ENCODE measurements at regions not wholly inside any gene's neighbourhood (a gene's known extent, or its start where the extent isn't known, plus 50 kb on each side); places are given as distances from the start of the nearest gene placed in this dataset.

- no peaks in the 10 kb centered on the region for H3K9me3 ChIP-seq (ENCODE audit: control insufficient read depth in 1 of 2, insufficient read depth in 1 of 2, low read depth in 1 of 2, low read length in 2 of 2)
- H3K27me3 ChIP-seq (ENCODE audit: insufficient read depth, low read length): no peaks in the 10 kb centered on the region
- no peaks in the 10 kb centered on the region for H3K9me2 ChIP-seq (ENCODE audit: insufficient read depth)
- ChIA-PET RAD21 (ENCODE audit: low non-redundant PET in 1 of 2, low total read pairs in 2 of 2, uncharacterized antibody in 2 of 2, unreplicated experiment in 2 of 2) (no interaction called here), POLR2A (no interaction called here), CTCF (no interaction called here)
- DNase-seq (ENCODE audit: low read depth, low spot score) (no peak), ATAC-seq (no peak)
- no peak overlapping the region for H3K4me3 ChIP-seq (replicated peaks in 1 of 2; ENCODE audit: low read depth in 1 of 2, low read length in 2 of 2)
- no peak overlapping the region for H3K9ac ChIP-seq (ENCODE audit: low read length)
- BruUV-seq (replicated peaks): no TSS peak
- TF ChIP-seq EGR1 (IDR thresholded peaks at IDR 0.05; ENCODE audit: low read depth) (no peak), EZH2 (IDR thresholded peaks at IDR 0.05) (no peak), CTCF (IDR thresholded peaks at IDR 0.05 in 2 of 3, conservative IDR thresholded peaks at IDR 0.05 in 1 of 3; ENCODE audit: borderline replicate concordance in 1 of 3, insufficient read depth in 1 of 3, low read depth in 2 of 3, low read length in 2 of 3) (no peak), POLR2AphosphoS5 (IDR thresholded peaks at IDR 0.05; ENCODE audit: low read depth, low read length) (no peak), MAX (IDR thresholded peaks at IDR 0.05) (no peak), ELF1 (IDR thresholded peaks at IDR 0.05; ENCODE audit: borderline replicate concordance, low read depth) (no peak)
- intact Hi-C loops (cut with micrococcal nuclease): no loop called here
- no peak overlapping the region for H3K27ac ChIP-seq (ENCODE audit: low read depth, low read length)
- no peaks in the 10 kb centered on the region for H3K4me1 ChIP-seq (ENCODE audit: control insufficient read depth in 1 of 2, insufficient read depth in 2 of 2, low read length in 2 of 2)
- H4K20me1 ChIP-seq (ENCODE audit: insufficient read depth): no peaks in the 10 kb centered on the region
- no peak overlapping the region for H2AFZ ChIP-seq (ENCODE audit: low read depth, low read length, poor library complexity, severe bottlenecking)
- H3K4me2 ChIP-seq (ENCODE audit: low read length): no peak overlapping the region
- H3K36me3 ChIP-seq (ENCODE audit: control insufficient read depth in 1 of 2, insufficient read depth in 2 of 2, low read length in 2 of 2): no peaks in the 10 kb centered on the region
- no peaks in the 10 kb centered on the region for H3K79me2 ChIP-seq (ENCODE audit: insufficient read depth, low read length)
Observed at GRCh38 chr13:73578251-73578875, 519.6 kb downstream of the KLF5 start.

- intact Hi-C loops (cut with micrococcal nuclease): no loop called here
- POLR2A ChIA-PET: no interaction called here
Observed at GRCh38 chr13:73576291-73576690, 517.5 kb downstream of the KLF5 start.

More at GRCh38 chr13:73576291-73576690, 517.5 kb downstream of the KLF5 start:
- BruUV-seq (replicated peaks): no TSS peak
- H4K20me1 ChIP-seq (ENCODE audit: insufficient read depth): no peaks in the 10 kb centered on the region
- no peak for TF ChIP-seq YY1 (IDR thresholded peaks at IDR 0.05; ENCODE audit: extremely low read depth, insufficient replicate concordance, low read depth, low read length)
- no peak overlapping the region for H2AFZ ChIP-seq (ENCODE audit: low read depth, low read length, poor library complexity, severe bottlenecking)
- H3K4me1 ChIP-seq (ENCODE audit: control insufficient read depth in 1 of 2, insufficient read depth in 2 of 2, low read length in 2 of 2): no peaks in the 10 kb centered on the region
- no peaks in the 10 kb centered on the region for H3K79me2 ChIP-seq (ENCODE audit: insufficient read depth, low read length)
- DNase-seq (ENCODE audit: low read depth, low spot score) (no peak), ATAC-seq (no peak)
- ChIA-PET RAD21 (ENCODE audit: low non-redundant PET in 1 of 2, low total read pairs in 2 of 2, uncharacterized antibody in 2 of 2, unreplicated experiment in 2 of 2) (no interaction called here), CTCF (no interaction called here)
- H3K9ac ChIP-seq (ENCODE audit: low read length): no peak overlapping the region
- H3K36me3 ChIP-seq (ENCODE audit: control insufficient read depth in 1 of 2, insufficient read depth in 2 of 2, low read length in 2 of 2): no peaks in the 10 kb centered on the region
- H3K27me3 ChIP-seq (ENCODE audit: insufficient read depth, low read length): no peaks in the 10 kb centered on the region
- H3K9me2 ChIP-seq (ENCODE audit: insufficient read depth): no peaks in the 10 kb centered on the region
- no peak overlapping the region for H3K27ac ChIP-seq (ENCODE audit: low read depth, low read length)
- H3K9me3 ChIP-seq (ENCODE audit: control insufficient read depth in 1 of 2, insufficient read depth in 1 of 2, low read depth in 1 of 2, low read length in 2 of 2): no peaks in the 10 kb centered on the region
- H3K4me2 ChIP-seq (ENCODE audit: low read length): no peak overlapping the region
- H3K4me3 ChIP-seq (replicated peaks in 1 of 2; ENCODE audit: low read depth in 1 of 2, low read length in 2 of 2): no peak overlapping the region

All from HCT116 (cell line).